ENCODE measurements at regions not wholly inside any gene's neighbourhood (a gene's known extent, or its start where the extent isn't known, plus 50 kb on each side); places are given as distances from the start of the nearest gene placed in this dataset.

GRCh38 chr12:123100882-123101281 is 50.0 kb downstream of the PITPNM2 start:
- Histone ChIP-seq H3K36me3 (replicated peaks in 1 of 2; ENCODE audit: control insufficient read depth in 1 of 2, insufficient read depth in 2 of 2, low read length in 2 of 2) (peaks cover 1 to 6% of the 10 kb centered on the region in 2 experiments; a peak in 4 of 5 replicates), H3K27ac (ENCODE audit: extremely low read length, insufficient read depth, low read length) (no peak overlapping the region), H3K79me2 (ENCODE audit: insufficient read depth, low read length) (no peaks in the 10 kb centered on the region), H3K4me1 (ENCODE audit: insufficient read depth, low read length) (peaks cover 51% of the 10 kb centered on the region), H3K9me3 (ENCODE audit: low read length) (no peaks in the 10 kb centered on the region), H3K4me3 (replicated peaks in 1 of 3; ENCODE audit: insufficient read depth in 1 of 3, low read depth in 2 of 3, low read length in 3 of 3) (no peak overlapping the region), H2AFZ (ENCODE audit: low read length) (no peak overlapping the region), H3K27me3 (ENCODE audit: control insufficient read depth in 1 of 2, insufficient read depth in 2 of 2, low read length in 2 of 2) (no peaks in the 10 kb centered on the region), H4K20me1 (ENCODE audit: insufficient read depth, low read length) (no peaks in the 10 kb centered on the region), H3K4me2 (ENCODE audit: low read depth, low read length) (no peak overlapping the region), H3K9ac (ENCODE audit: insufficient read depth, low read depth, low read length) (no peak overlapping the region)
- DNase-seq (ENCODE audit: low spot score) (no peak), FAIRE-seq (no peak), ATAC-seq (no peak)
- ChIA-PET POLR2A (no interaction called here), CTCF (ENCODE audit: low intra/inter-chr PET ratio, low total read pairs) (no interaction called here)
- intact Hi-C loops (cut with micrococcal nuclease; ENCODE audit: unreplicated experiment) (no loop called here), in situ Hi-C loops (cut with HindIII; ENCODE audit: extremely low pct_ligation_motif_present, low pct_unique_long_range_greater_than_20kb) (no loop called here)
- no TSS peak for BruUV-seq (replicated peaks)
- WGBS (ENCODE audit: low lambda C conversion rate): 98% methylated on average over 3 of the region's 3 CpGs
- TF ChIP-seq ZNF513 (CRISPR knock-in tag; conservative IDR thresholded peaks at IDR 0.05) (no peak), ZNF816 (CRISPR knock-in tag; IDR thresholded peaks at IDR 0.05; ENCODE audit: borderline replicate concordance) (no peak), ATF1 (CRISPR knock-in tag; IDR thresholded peaks at IDR 0.05) (no peak), THAP11 (CRISPR knock-in tag; IDR thresholded peaks at IDR 0.05) (no peak), MATR3 (CRISPR knock-in tag; IDR thresholded peaks at IDR 0.05) (no peak), MTF2 (CRISPR knock-in tag; IDR thresholded peaks at IDR 0.05; ENCODE audit: borderline replicate concordance) (no peak), ZBTB3 (CRISPR knock-in tag; IDR thresholded peaks at IDR 0.05; ENCODE audit: borderline replicate concordance, low read depth) (no peak), ETV6 (CRISPR knock-in tag; conservative IDR thresholded peaks at IDR 0.05) (no peak), MLXIP (CRISPR knock-in tag; IDR thresholded peaks at IDR 0.05; ENCODE audit: borderline replicate concordance) (no peak), SPEN (CRISPR knock-in tag; IDR thresholded peaks at IDR 0.05; ENCODE audit: low read depth) (no peak), SNAPC4 (CRISPR knock-in tag; IDR thresholded peaks at IDR 0.05) (no peak), ZNF574 (CRISPR knock-in tag; IDR thresholded peaks at IDR 0.05) (no peak), FOSL1 (CRISPR knock-in tag; IDR thresholded peaks at IDR 0.05; ENCODE audit: borderline replicate concordance) (no peak), SMYD3 (CRISPR knock-in tag; IDR thresholded peaks at IDR 0.05) (no peak)

All from HepG2 (cell line).